Activated CD8-positive, alpha-beta memory T cell treated with anti-CD3 and anti-CD28 coated beads, Interleukin-2, amount 50 U/mL, for 24 hours (primary cell): ENCODE measurements at regions not wholly inside any gene's neighbourhood (a gene's known extent, or its start where the extent isn't known, plus 50 kb on each side); places are given as distances from the start of the nearest gene placed in this dataset.
"Not testable (repeated sequence)": the region's sequence is repeated elsewhere in the genome, so short reads cannot be mapped to it uniquely, and the experiment has no call there.

Experiments
- DNase-seq: peaks from one replicate; pipeline ENCODE4 v3.0.0-alpha.2; 2020; ENCODE audit errors: extremely low read depth

GRCh38 chr5:116746668-116747067 is 172.0 kb upstream of the SEMA6A start:
- DNase-seq = no peak

- no peak for DNase-seq
These were observed 166.1 kb upstream of the SEMA6A start for GRCh38 chr5:116740771-116741170.

- DNase-seq = no peak
These were observed 164.9 kb upstream of the SEMA6A start for GRCh38 chr5:116739571-116739970.

- DNase-seq = no peak
These were observed 164.1 kb upstream of the SEMA6A start for GRCh38 chr5:116738615-116739261.

- no peak for DNase-seq
These were observed 163.6 kb upstream of the SEMA6A start for GRCh38 chr5:116738239-116738614.

GRCh38 chr5:116736671-116737070 is 162.0 kb upstream of the SEMA6A start:
- DNase-seq = no peak

GRCh38 chr5:116733991-116734975 is 159.7 kb upstream of the SEMA6A start:
- no peak for DNase-seq

- no peak for DNase-seq
These were observed 158.0 kb upstream of the SEMA6A start for GRCh38 chr5:116732591-116732990.

GRCh38 chr5:116731432-116731831 is 156.8 kb upstream of the SEMA6A start:
- no peak for DNase-seq

GRCh38 chr5:116730706-116731105 is 156.1 kb upstream of the SEMA6A start:
- no peak for DNase-seq

- DNase-seq = no peak
These were observed 155.6 kb upstream of the SEMA6A start for GRCh38 chr5:116730185-116730584.

- DNase-seq = no peak
These were observed 152.6 kb upstream of the SEMA6A start for GRCh38 chr5:116727248-116727647.

- DNase-seq = not testable (repeated sequence)
These were observed 151.6 kb upstream of the SEMA6A start for GRCh38 chr5:116726180-116726579.

- no peak for DNase-seq
These were observed 150.3 kb upstream of the SEMA6A start for GRCh38 chr5:116724971-116725370.

GRCh38 chr5:116722651-116723050 is 148.0 kb upstream of the SEMA6A start:
- DNase-seq = no peak

GRCh38 chr5:116719106-116719505 is 144.5 kb upstream of the SEMA6A start:
- DNase-seq = no peak

- DNase-seq = no peak
These were observed 143.7 kb upstream of the SEMA6A start for GRCh38 chr5:116718317-116718716.

GRCh38 chr5:116709082-116709481 is 134.5 kb upstream of the SEMA6A start:
- DNase-seq = no peak

GRCh38 chr5:116705121-116705519 is 130.5 kb upstream of the SEMA6A start:
- not testable (repeated sequence) for DNase-seq

GRCh38 chr5:116703941-116704340 is 129.3 kb upstream of the SEMA6A start:
- DNase-seq = no peak

- DNase-seq = no peak
These were observed 128.7 kb upstream of the SEMA6A start for GRCh38 chr5:116703328-116703727.

GRCh38 chr5:116702776-116703175 is 128.2 kb upstream of the SEMA6A start:
- DNase-seq = no peak

- DNase-seq = no peak
These were observed 124.7 kb upstream of the SEMA6A start for GRCh38 chr5:116699332-116699731.
